ENCODE measurements at regions not wholly inside any gene's neighbourhood (a gene's known extent, or its start where the extent isn't known, plus 50 kb on each side); places are given as distances from the start of the nearest gene placed in this dataset.
"Not testable (repeated sequence)": the region's sequence is repeated elsewhere in the genome, so short reads cannot be mapped to it uniquely, and the experiment has no call there.

- DNase-seq (ENCODE audit: low read depth) (no peak), FAIRE-seq (no peak)
- Histone ChIP-seq H3K79me2 (ENCODE audit: insufficient read depth, low read length) (no peaks in the 10 kb centered on the region), H3K4me1 (ENCODE audit: insufficient read depth, low read length) (no peaks in the 10 kb centered on the region), H2AFZ (ENCODE audit: low read depth, low read length) (no peak overlapping the region), H3K4me3 (ENCODE audit: insufficient read depth, low read depth, low read length) (no peak overlapping the region), H3K27ac (ENCODE audit: low read depth, low read length) (no peak overlapping the region), H3K27me3 (ENCODE audit: insufficient read depth, low read length) (no peaks in the 10 kb centered on the region), H4K20me1 (ENCODE audit: insufficient read depth, low read length) (no peaks in the 10 kb centered on the region), H3K4me2 (ENCODE audit: low read length) (no peak overlapping the region), H3K9me3 (ENCODE audit: insufficient read depth, low read depth, low read length) (no peaks in the 10 kb centered on the region), H3K36me3 (ENCODE audit: insufficient read depth, low read length) (no peaks in the 10 kb centered on the region), H3K9ac (ENCODE audit: low read length) (no peak overlapping the region)
- Mint-ChIP-seq H3K9me3 (ENCODE audit: unreplicated experiment) (peaks cover 2% of the 10 kb centered on the region), H3K27me3 (ENCODE audit: low read depth, unreplicated experiment) (no peaks in the 10 kb centered on the region), H3K36me3 (ENCODE audit: low read depth, unreplicated experiment) (no peaks in the 10 kb centered on the region), H3K27ac (ENCODE audit: unreplicated experiment) (no peak overlapping the region), H3K4me1 (ENCODE audit: low read depth, unreplicated experiment) (no peaks in the 10 kb centered on the region), H3K4me3 (ENCODE audit: unreplicated experiment) (no peak overlapping the region)
- TF ChIP-seq EZH2 (IDR thresholded peaks at IDR 0.05; ENCODE audit: insufficient read depth, low read length) (no peak), CTCF (IDR thresholded peaks at IDR 0.05; ENCODE audit: insufficient read depth, low read depth, low read length) (no peak)
Observed at GRCh38 chr12:84397263-84397662, 515.3 kb downstream of the SLC6A15 start.

- not testable (repeated sequence) for H3K9me3 Mint-ChIP-seq (ENCODE audit: unreplicated experiment); H3K9ac ChIP-seq (ENCODE audit: low read length); H3K4me3 Mint-ChIP-seq (ENCODE audit: unreplicated experiment); H3K4me2 ChIP-seq (ENCODE audit: low read length); H3K27me3 ChIP-seq (ENCODE audit: insufficient read depth, low read length); H4K20me1 ChIP-seq (ENCODE audit: insufficient read depth, low read length); H3K9me3 ChIP-seq (ENCODE audit: insufficient read depth, low read depth, low read length); H2AFZ ChIP-seq (ENCODE audit: low read depth, low read length); H3K4me1 ChIP-seq (ENCODE audit: insufficient read depth, low read length); H3K79me2 ChIP-seq (ENCODE audit: insufficient read depth, low read length); H3K36me3 ChIP-seq (ENCODE audit: insufficient read depth, low read length); H3K36me3 Mint-ChIP-seq (ENCODE audit: low read depth, unreplicated experiment); H3K4me3 ChIP-seq (ENCODE audit: insufficient read depth, low read depth, low read length); H3K27ac Mint-ChIP-seq (ENCODE audit: unreplicated experiment); H3K27me3 Mint-ChIP-seq (ENCODE audit: low read depth, unreplicated experiment); H3K27ac ChIP-seq (ENCODE audit: low read depth, low read length); H3K4me1 Mint-ChIP-seq (ENCODE audit: low read depth, unreplicated experiment); FAIRE-seq; DNase-seq (ENCODE audit: low read depth)
Observed at GRCh38 chr12:84391176-84391575, 521.4 kb downstream of the SLC6A15 start.

GRCh38 chr12:84384384-84384783, 528.2 kb downstream of the SLC6A15 start:
- H3K27ac ChIP-seq (ENCODE audit: low read depth, low read length): no peak overlapping the region
- H3K4me1 Mint-ChIP-seq (ENCODE audit: low read depth, unreplicated experiment): no peaks in the 10 kb centered on the region
- H3K79me2 ChIP-seq (ENCODE audit: insufficient read depth, low read length): no peaks in the 10 kb centered on the region
- H3K4me3 Mint-ChIP-seq (ENCODE audit: unreplicated experiment): no peak overlapping the region
- H3K36me3 Mint-ChIP-seq (ENCODE audit: low read depth, unreplicated experiment): no peaks in the 10 kb centered on the region
- no peak overlapping the region for H2AFZ ChIP-seq (ENCODE audit: low read depth, low read length)
- FAIRE-seq (no peak), DNase-seq (ENCODE audit: low read depth) (no peak)
- no peak overlapping the region for H3K4me2 ChIP-seq (ENCODE audit: low read length)
- H3K27me3 Mint-ChIP-seq (ENCODE audit: low read depth, unreplicated experiment): no peaks in the 10 kb centered on the region
- H3K27ac Mint-ChIP-seq (ENCODE audit: unreplicated experiment): no peak overlapping the region
- H4K20me1 ChIP-seq (ENCODE audit: insufficient read depth, low read length): no peaks in the 10 kb centered on the region
- H3K4me3 ChIP-seq (ENCODE audit: insufficient read depth, low read depth, low read length): no peak overlapping the region
- peaks cover 8% of the 10 kb centered on the region for H3K9me3 Mint-ChIP-seq (ENCODE audit: unreplicated experiment)
- no peaks in the 10 kb centered on the region for H3K4me1 ChIP-seq (ENCODE audit: insufficient read depth, low read length)
- no peaks in the 10 kb centered on the region for H3K9me3 ChIP-seq (ENCODE audit: insufficient read depth, low read depth, low read length)
- TF ChIP-seq CTCF (IDR thresholded peaks at IDR 0.05; ENCODE audit: insufficient read depth, low read depth, low read length) (no peak), EZH2 (IDR thresholded peaks at IDR 0.05; ENCODE audit: insufficient read depth, low read length) (no peak)
- no peaks in the 10 kb centered on the region for H3K36me3 ChIP-seq (ENCODE audit: insufficient read depth, low read length)
- no peaks in the 10 kb centered on the region for H3K27me3 ChIP-seq (ENCODE audit: insufficient read depth, low read length)
- no peak overlapping the region for H3K9ac ChIP-seq (ENCODE audit: low read length)

- H2AFZ ChIP-seq (ENCODE audit: low read depth, low read length); H3K4me1 ChIP-seq (ENCODE audit: insufficient read depth, low read length); H3K27me3 Mint-ChIP-seq (ENCODE audit: low read depth, unreplicated experiment); H3K79me2 ChIP-seq (ENCODE audit: insufficient read depth, low read length); H3K36me3 Mint-ChIP-seq (ENCODE audit: low read depth, unreplicated experiment); H3K4me3 Mint-ChIP-seq (ENCODE audit: unreplicated experiment); H3K36me3 ChIP-seq (ENCODE audit: insufficient read depth, low read length); H3K27ac ChIP-seq (ENCODE audit: low read depth, low read length); H3K4me3 ChIP-seq (ENCODE audit: insufficient read depth, low read depth, low read length); H3K9ac ChIP-seq (ENCODE audit: low read length); FAIRE-seq; H3K9me3 ChIP-seq (ENCODE audit: insufficient read depth, low read depth, low read length); H3K4me1 Mint-ChIP-seq (ENCODE audit: low read depth, unreplicated experiment); H3K9me3 Mint-ChIP-seq (ENCODE audit: unreplicated experiment); H4K20me1 ChIP-seq (ENCODE audit: insufficient read depth, low read length); H3K27me3 ChIP-seq (ENCODE audit: insufficient read depth, low read length): not testable (repeated sequence)
- H3K4me2 ChIP-seq (ENCODE audit: low read length): peak overlapping the region; percentile 19
- peak; percentile 57 for DNase-seq (ENCODE audit: low read depth)
- H3K27ac Mint-ChIP-seq (ENCODE audit: unreplicated experiment): peak overlapping the region; percentile 49
Observed at GRCh38 chr12:84382486-84382885, 530.1 kb downstream of the SLC6A15 start.

All from astrocyte (in vitro differentiated cells and primary cell).